Glutamatergic neuron (in vitro differentiated cells): ENCODE measurements at regions not wholly inside any gene's neighbourhood (a gene's known extent, or its start where the extent isn't known, plus 50 kb on each side); places are given as distances from the start of the nearest gene placed in this dataset.
"Not testable (repeated sequence)": the region's sequence is repeated elsewhere in the genome, so short reads cannot be mapped to it uniquely, and the experiment has no call there.

Source experiments
- DNase-seq: peaks from one replicate; pipeline ENCODE4 v3.0.0; 2022
- H3K27ac Mint-ChIP-seq: one replicate; pipeline ENCODE4 v1.8.0; 2020; ENCODE audit warnings: mild to moderate bottlenecking, mixed read lengths, inconsistent platforms; ENCODE audit not compliant: unreplicated experiment
- H3K27me3 Mint-ChIP-seq: one replicate; pipeline ENCODE4 v1.8.0; 2020; ENCODE audit warnings: mild to moderate bottlenecking, moderate library complexity, mixed read lengths, inconsistent platforms; ENCODE audit not compliant: unreplicated experiment
- H3K36me3 Mint-ChIP-seq: one replicate; pipeline ENCODE4 v1.8.0; 2020; ENCODE audit warnings: mild to moderate bottlenecking, mixed read lengths, inconsistent platforms; ENCODE audit not compliant: unreplicated experiment
- H3K4me1 Mint-ChIP-seq: one replicate; pipeline ENCODE4 v1.8.0; 2020; ENCODE audit warnings: mild to moderate bottlenecking, low read depth, mixed read lengths, inconsistent platforms; ENCODE audit not compliant: unreplicated experiment
- H3K4me3 Mint-ChIP-seq: one replicate; pipeline ENCODE4 v1.8.0; 2020; ENCODE audit warnings: mild to moderate bottlenecking, mixed read lengths, inconsistent platforms; ENCODE audit not compliant: unreplicated experiment
- H3K9me3 Mint-ChIP-seq: one replicate; pipeline ENCODE4 v1.8.0; 2020; ENCODE audit warnings: mild to moderate bottlenecking, moderate library complexity, mixed read lengths, inconsistent platforms; ENCODE audit not compliant: unreplicated experiment
- CTCF ChIP-seq: fragments of 200-600 bp; sonication (generic); IDR thresholded peaks from one replicate; pipeline ENCODE4 v1.5.0; 2021; ENCODE audit not compliant: partially characterized antibody, unreplicated experiment

DNA sequence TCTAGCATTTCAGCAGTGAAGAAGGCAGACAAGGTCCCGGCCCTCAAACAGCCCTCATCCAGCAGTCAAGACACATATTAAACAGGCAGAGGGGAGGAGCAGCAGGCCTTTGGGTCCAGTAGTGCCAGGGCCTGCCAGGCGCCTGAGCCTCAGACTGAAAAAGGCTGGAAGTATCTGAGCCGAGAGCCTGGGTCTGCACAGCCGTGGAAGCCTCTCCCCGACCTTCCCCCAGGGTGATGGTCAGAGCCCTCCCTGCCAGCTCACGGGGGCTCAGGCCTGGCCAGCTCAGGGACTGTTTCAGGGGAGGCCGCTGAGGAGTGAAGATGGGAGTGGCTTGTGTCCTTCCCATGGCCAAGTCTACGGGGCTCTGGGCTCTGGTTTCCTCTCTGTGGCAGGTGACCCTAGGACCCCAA, 565.2 kb downstream of the PTPRU start:
- H3K9me3 Mint-ChIP-seq: peaks cover 3% of the 10 kb centered on the region
- peaks cover 15% of the 10 kb centered on the region for H3K36me3 Mint-ChIP-seq
- H3K4me3 Mint-ChIP-seq: no peak overlapping the region
- H3K27me3 Mint-ChIP-seq: peaks cover 5% of the 10 kb centered on the region
- DNase-seq: no peak
- peaks cover 10% of the 10 kb centered on the region for H3K4me1 Mint-ChIP-seq
- H3K27ac Mint-ChIP-seq: no peak overlapping the region
- no peak for TF ChIP-seq CTCF

DNA sequence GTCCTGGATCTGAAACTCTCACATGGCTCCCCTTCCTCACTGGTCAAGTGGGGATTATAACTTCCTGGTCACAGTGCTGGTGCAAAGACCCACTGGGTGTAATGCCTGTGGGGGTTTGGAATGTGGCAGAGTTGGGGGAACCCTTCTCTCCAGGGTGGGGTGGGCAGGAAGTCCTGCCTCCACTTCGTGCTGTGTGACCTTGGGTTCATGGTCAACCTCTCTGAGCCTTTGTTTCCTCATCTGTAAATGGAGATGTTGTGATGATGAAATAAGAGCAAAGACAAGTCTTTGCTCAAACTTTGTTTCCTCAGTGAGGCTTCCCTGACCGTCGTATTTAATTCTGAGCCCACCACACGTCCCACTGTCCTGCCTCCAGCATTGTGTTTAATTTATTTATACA, 564.7 kb downstream of the PTPRU start:
- Mint-ChIP-seq H3K9me3 (peaks cover 3% of the 10 kb centered on the region), H3K27me3 (peaks cover 5% of the 10 kb centered on the region), H3K27ac (no peak overlapping the region), H3K4me1 (peaks cover 10% of the 10 kb centered on the region), H3K4me3 (no peak overlapping the region), H3K36me3 (peaks cover 15% of the 10 kb centered on the region)
- DNase-seq: no peak
- TF ChIP-seq CTCF: no peak

DNA sequence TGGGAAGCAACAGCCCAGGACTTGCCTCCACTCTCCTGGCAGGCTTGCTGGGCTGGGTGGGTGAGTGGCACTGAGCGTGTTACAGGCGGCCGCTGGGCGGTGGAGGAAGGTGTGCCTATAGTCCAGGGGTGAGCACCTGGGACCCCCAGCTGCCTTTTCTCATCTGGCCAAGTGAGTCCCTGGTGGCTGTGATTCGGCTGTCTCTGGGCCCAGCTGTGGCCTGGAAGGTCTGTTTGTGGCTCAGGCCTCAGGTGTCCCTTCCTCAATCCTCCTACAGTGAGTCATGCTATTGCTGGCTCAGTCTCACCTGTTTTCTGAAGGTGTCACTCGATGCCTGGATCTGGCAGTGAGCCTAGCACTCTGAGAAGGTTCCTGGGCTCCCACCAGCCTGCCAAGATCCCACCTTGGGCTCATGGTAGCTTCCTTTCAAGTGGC, 564.2 kb downstream of the PTPRU start:
- no peak for TF ChIP-seq CTCF
- peaks cover 5% of the 10 kb centered on the region for H3K9me3 Mint-ChIP-seq
- no peak overlapping the region for H3K27ac Mint-ChIP-seq
- H3K27me3 Mint-ChIP-seq: peaks cover 3% of the 10 kb centered on the region
- peaks cover 10% of the 10 kb centered on the region for H3K4me1 Mint-ChIP-seq
- H3K36me3 Mint-ChIP-seq: peaks cover 18% of the 10 kb centered on the region
- no peak for DNase-seq
- H3K4me3 Mint-ChIP-seq: no peak overlapping the region

DNA sequence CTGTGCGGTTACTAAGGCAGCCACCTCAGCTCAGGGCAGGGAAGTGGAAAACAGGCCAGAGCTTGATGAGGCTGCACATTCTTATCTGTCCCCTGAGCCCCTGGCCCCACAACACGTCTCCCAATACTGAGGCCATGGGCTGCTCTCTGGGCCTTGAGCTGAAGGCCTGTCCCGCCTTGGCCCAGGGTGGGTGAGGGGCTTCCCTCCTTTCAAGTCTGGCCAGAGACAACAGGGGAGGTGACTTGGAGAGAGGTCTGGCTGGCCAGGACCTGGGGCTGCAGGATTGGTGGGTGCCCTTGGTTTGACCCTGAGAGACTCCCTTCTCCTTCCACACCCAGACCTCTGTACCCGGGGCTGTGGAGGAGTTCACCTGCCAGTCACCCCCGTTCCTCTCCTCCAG, 563.8 kb downstream of the PTPRU start:
- DNase-seq: no peak
- Mint-ChIP-seq H3K4me3 (no peak overlapping the region), H3K36me3 (peaks cover 20% of the 10 kb centered on the region), H3K9me3 (peaks cover 5% of the 10 kb centered on the region), H3K4me1 (peaks cover 10% of the 10 kb centered on the region), H3K27ac (no peak overlapping the region), H3K27me3 (peaks cover 2% of the 10 kb centered on the region)
- no peak for TF ChIP-seq CTCF

GRCh38 chr1:29798699-29799566, 562.6 kb downstream of the PTPRU start:
- peaks cover 6% of the 10 kb centered on the region for H3K27me3 Mint-ChIP-seq
- no peak for TF ChIP-seq CTCF
- no peak for DNase-seq
- peaks cover 25% of the 10 kb centered on the region for H3K36me3 Mint-ChIP-seq
- H3K4me1 Mint-ChIP-seq: peaks cover 10% of the 10 kb centered on the region
- H3K27ac Mint-ChIP-seq: no peak overlapping the region
- peaks cover 5% of the 10 kb centered on the region for H3K9me3 Mint-ChIP-seq
- H3K4me3 Mint-ChIP-seq: no peak overlapping the region

DNA sequence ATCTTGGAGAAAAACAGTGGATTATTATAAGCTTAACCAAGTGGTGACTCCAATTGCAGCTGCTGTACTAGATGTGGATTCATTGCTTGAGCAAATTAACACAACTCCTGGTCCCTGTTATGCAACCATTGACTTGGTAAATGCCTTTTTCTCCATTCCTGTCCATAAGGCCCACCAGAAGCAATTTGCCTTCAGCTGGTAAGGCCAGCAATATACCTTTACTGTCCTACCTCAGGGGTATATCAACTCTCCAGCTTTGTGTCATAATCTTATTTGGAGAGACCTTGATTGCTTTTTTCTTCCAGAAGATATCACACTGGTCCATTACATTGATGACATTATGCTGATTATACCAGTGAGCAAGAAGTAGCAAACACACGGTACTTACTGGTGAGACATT, 560.8 kb downstream of the PTPRU start:
- peaks cover 25% of the 10 kb centered on the region for H3K36me3 Mint-ChIP-seq
- H3K27me3 Mint-ChIP-seq, H3K9me3 Mint-ChIP-seq, H3K4me1 Mint-ChIP-seq, H3K4me3 Mint-ChIP-seq, H3K27ac Mint-ChIP-seq, DNase-seq: not testable (repeated sequence)

DNA sequence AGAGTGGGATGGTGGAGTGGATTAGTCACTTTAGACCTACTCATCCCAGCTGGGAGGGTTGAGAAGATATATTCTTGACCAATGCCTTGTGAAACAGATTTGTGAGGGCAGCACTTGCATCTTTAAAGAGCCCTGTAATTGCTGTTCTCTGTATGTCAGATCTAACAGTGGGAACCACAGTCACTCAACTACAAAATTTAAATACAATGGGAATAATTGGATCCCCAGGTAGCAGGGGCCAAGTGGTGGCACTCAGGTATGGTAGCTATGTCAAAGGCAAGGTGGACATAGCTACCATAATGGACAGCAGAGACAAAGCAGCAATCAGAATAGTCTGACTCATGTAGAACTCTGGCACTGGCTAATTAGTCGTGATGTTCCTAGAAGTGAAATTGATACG, 559.6 kb downstream of the PTPRU start:
- H3K27me3 Mint-ChIP-seq, DNase-seq, H3K27ac Mint-ChIP-seq, H3K9me3 Mint-ChIP-seq, H3K4me3 Mint-ChIP-seq, H3K4me1 Mint-ChIP-seq: not testable (repeated sequence)
- H3K36me3 Mint-ChIP-seq: peaks cover 25% of the 10 kb centered on the region
